Right cardiac atrium (tissue), 5 donors: ENCODE measurements at regions not wholly inside any gene's neighbourhood (a gene's known extent, or its start where the extent isn't known, plus 50 kb on each side); places are given as distances from the start of the nearest gene placed in this dataset.

Experiments
- ATAC-seq, 2 donors: fragments of 200-7000 bp; cut with Tn5 transposase; one replicate each; pipeline versions ENCODE4 v1.8.0 to v1.9.1; 2020; ENCODE audit warnings: moderate library complexity in 2 of 2, mild to moderate bottlenecking in 1 of 2
- DNase-seq, 3 donors: peaks; one replicate each; pipeline ENCODE4 v3.0.0-alpha.2; 2020
- H3K27ac ChIP-seq: one replicate; pipeline ENCODE4 v1.5.1; 2013; ENCODE audit warnings: mild to moderate bottlenecking, low read length, control low read depth, moderate library complexity
- H3K27me3 ChIP-seq: one replicate; pipeline ENCODE4 v1.6.1; 2013; ENCODE audit not compliant: control insufficient read depth, insufficient read depth
- H3K4me1 ChIP-seq: one replicate; pipeline ENCODE4 v1.6.1; 2013; ENCODE audit warnings: low read length; ENCODE audit not compliant: control insufficient read depth, insufficient read depth
- H3K4me3 ChIP-seq: one replicate; pipeline ENCODE4 v1.5.1; 2013; ENCODE audit warnings: low read length, control low read depth
- H3K9me3 ChIP-seq: one replicate; pipeline ENCODE4 v1.6.1; 2013; ENCODE audit warnings: low read length; ENCODE audit not compliant: control insufficient read depth
- WGBS: extraction: QIAGEN DNeasy Blood & Tissue Kit; methylation state at CpG from one replicate; pipeline ENCODE4 v1.1.7; 2013; 5-methylcytosine and 5-hydroxymethylcytosine counted together
- intact Hi-C, 4 donors: fragments of 100-400 bp; cut with DNase I; formaldehyde crosslinking; loops; one replicate each; pipeline versions ENCODE4 v1.11.0 to v1.14.0; 2022 to 2023
- donor health status: healthy with polysubstance abuse.
- donor health status: DM: no; HTN: yes; CAD: no.
- donor health status: DM: no; HTN: no; CAD: no.
- donor health status: DM: no; HTN: yes; CAD: no; lungs with severe emphysema.
- donor health status: DM: yes; HTN: yes; CAD: no.

GRCh38 chr15:29438703-29439055 is 169.1 kb upstream of the NSMCE3 start:
- intact Hi-C loops = no loop called here
- no peak for ATAC-seq
- H3K4me1 ChIP-seq = no peaks in the 10 kb centered on the region
- WGBS = 67% methylated on average over 2 of the region's 2 CpGs
- DNase-seq = no peak
- H3K27ac ChIP-seq = no peak overlapping the region
- H3K9me3 ChIP-seq = no peaks in the 10 kb centered on the region
- H3K27me3 ChIP-seq = no peaks in the 10 kb centered on the region
- H3K4me3 ChIP-seq = no peak overlapping the region

GRCh38 chr15:29437888-29438702 is 168.5 kb upstream of the NSMCE3 start:
- intact Hi-C loops = no loop called here
- WGBS = 74% methylated on average over 9 of the region's 9 CpGs
- Histone ChIP-seq H3K9me3 (no peaks in the 10 kb centered on the region), H3K27me3 (no peaks in the 10 kb centered on the region), H3K27ac (no peak overlapping the region), H3K4me1 (no peaks in the 10 kb centered on the region), H3K4me3 (no peak overlapping the region)
- ATAC-seq (no peak), DNase-seq (no peak)

- Histone ChIP-seq H3K27ac (no peak overlapping the region), H3K4me1 (no peaks in the 10 kb centered on the region), H3K9me3 (no peaks in the 10 kb centered on the region), H3K4me3 (no peak overlapping the region), H3K27me3 (no peaks in the 10 kb centered on the region)
- WGBS = 93% methylated on average over 4 of the region's 4 CpGs
- intact Hi-C loops = no loop called here
- ATAC-seq = no peak
- no peak for DNase-seq
These were observed 166.2 kb upstream of the NSMCE3 start for GRCh38 chr15:29435811-29436210.

GRCh38 chr15:29434280-29434679 is 164.7 kb upstream of the NSMCE3 start:
- no peak for ATAC-seq
- H3K4me1 ChIP-seq = no peaks in the 10 kb centered on the region
- no peaks in the 10 kb centered on the region for H3K9me3 ChIP-seq
- H3K27me3 ChIP-seq = no peaks in the 10 kb centered on the region
- no peak overlapping the region for H3K27ac ChIP-seq
- intact Hi-C loops = no loop called here
- no peak overlapping the region for H3K4me3 ChIP-seq
- 80% methylated on average over 2 of the region's 2 CpGs for WGBS
- no peak for DNase-seq

- Histone ChIP-seq H3K4me1 (no peaks in the 10 kb centered on the region), H3K27ac (no peak overlapping the region), H3K9me3 (no peaks in the 10 kb centered on the region), H3K4me3 (no peak overlapping the region), H3K27me3 (no peaks in the 10 kb centered on the region)
- no peak for DNase-seq
- WGBS = 80% methylated on average over 6 of the region's 6 CpGs
- intact Hi-C loops = no loop called here
- no peak for ATAC-seq
These were observed 164.1 kb upstream of the NSMCE3 start for GRCh38 chr15:29433507-29434248.

GRCh38 chr15:29433050-29433318 is 163.4 kb upstream of the NSMCE3 start:
- Histone ChIP-seq H3K27ac (no peak overlapping the region), H3K4me3 (no peak overlapping the region), H3K4me1 (no peaks in the 10 kb centered on the region), H3K9me3 (no peaks in the 10 kb centered on the region), H3K27me3 (no peaks in the 10 kb centered on the region)
- intact Hi-C loops = no loop called here
- no peak for DNase-seq
- no peak for ATAC-seq
- 86% methylated on average over 2 of the region's 2 CpGs for WGBS

- WGBS = 87% methylated on average over 11 of the region's 11 CpGs
- H3K27ac ChIP-seq = no peak overlapping the region
- ATAC-seq (no peak), DNase-seq (no peak)
- no peaks in the 10 kb centered on the region for H3K9me3 ChIP-seq
- H3K4me3 ChIP-seq = no peak overlapping the region
- intact Hi-C loops = no loop called here
- no peaks in the 10 kb centered on the region for H3K27me3 ChIP-seq
- no peaks in the 10 kb centered on the region for H3K4me1 ChIP-seq
These were observed 162.8 kb upstream of the NSMCE3 start for GRCh38 chr15:29432191-29433049.

GRCh38 chr15:29430831-29431230 is 161.2 kb upstream of the NSMCE3 start:
- DNase-seq = no peak
- Histone ChIP-seq H3K9me3 (no peaks in the 10 kb centered on the region), H3K27ac (no peak overlapping the region), H3K4me1 (no peaks in the 10 kb centered on the region), H3K27me3 (no peaks in the 10 kb centered on the region), H3K4me3 (no peak overlapping the region)
- 89% methylated on average over 10 of the region's 10 CpGs for WGBS
- ATAC-seq = no peak
- intact Hi-C loops = no loop called here

GRCh38 chr15:29430124-29430523 is 160.5 kb upstream of the NSMCE3 start:
- intact Hi-C loops = no loop called here
- no peak overlapping the region for H3K4me3 ChIP-seq
- no peak for DNase-seq
- no peaks in the 10 kb centered on the region for H3K9me3 ChIP-seq
- H3K4me1 ChIP-seq = no peaks in the 10 kb centered on the region
- H3K27ac ChIP-seq = no peak overlapping the region
- ATAC-seq = no peak
- H3K27me3 ChIP-seq = no peaks in the 10 kb centered on the region
- WGBS = 79% methylated on average over 4 of the region's 4 CpGs

GRCh38 chr15:29429584-29429983 is 160.0 kb upstream of the NSMCE3 start:
- Histone ChIP-seq H3K27ac (no peak overlapping the region), H3K4me1 (no peaks in the 10 kb centered on the region), H3K9me3 (no peaks in the 10 kb centered on the region), H3K27me3 (no peaks in the 10 kb centered on the region), H3K4me3 (no peak overlapping the region)
- 90% methylated on average over 13 of the region's 13 CpGs for WGBS
- ATAC-seq = no peak
- intact Hi-C loops = no loop called here
- no peak for DNase-seq

- DNase-seq = no peak
- Histone ChIP-seq H3K4me1 (no peaks in the 10 kb centered on the region), H3K27me3 (no peaks in the 10 kb centered on the region), H3K4me3 (no peak overlapping the region), H3K9me3 (no peaks in the 10 kb centered on the region), H3K27ac (no peak overlapping the region)
- WGBS = 91% methylated on average over 7 of the region's 7 CpGs
- no peak for ATAC-seq
- intact Hi-C loops = no loop called here
These were observed 159.4 kb upstream of the NSMCE3 start for GRCh38 chr15:29428925-29429573.
